Prostate gland (tissue), 2 donors: ENCODE measurements at regions not wholly inside any gene's neighbourhood (a gene's known extent, or its start where the extent isn't known, plus 50 kb on each side); places are given as distances from the start of the nearest gene placed in this dataset.

Experiments used
- POLR2A ChIP-seq: fragments of 450-650 bp; IDR thresholded peaks from one replicate; pipeline ENCODE4 v1.6.1; 2016; ENCODE audit warnings: antibody characterized with exemption, mild to moderate bottlenecking
- POLR2AphosphoS5 ChIP-seq: sonication (generic); formaldehyde crosslinking; IDR thresholded peaks from one replicate; pipeline ENCODE4 v1.6.1; 2017; ENCODE audit warnings: antibody characterized with exemption
- TF ChIP-seq, protein P1 (sequence below), 4 experiments: fragments of 200-600 bp in 2 of 4; fragments of 450-650 bp in 2 of 4; sonication (generic) in 2 of 4; IDR thresholded peaks; 1 replicate in 3 of 4; 2 replicates in 1 of 4; pipeline ENCODE4 v1.5.1; 2016 to 2019; ENCODE audit warnings: antibody characterized with exemption in 4 of 4, mild to moderate bottlenecking in 2 of 4, moderate library complexity in 2 of 4

- TF ChIP-seq, protein P1, sequence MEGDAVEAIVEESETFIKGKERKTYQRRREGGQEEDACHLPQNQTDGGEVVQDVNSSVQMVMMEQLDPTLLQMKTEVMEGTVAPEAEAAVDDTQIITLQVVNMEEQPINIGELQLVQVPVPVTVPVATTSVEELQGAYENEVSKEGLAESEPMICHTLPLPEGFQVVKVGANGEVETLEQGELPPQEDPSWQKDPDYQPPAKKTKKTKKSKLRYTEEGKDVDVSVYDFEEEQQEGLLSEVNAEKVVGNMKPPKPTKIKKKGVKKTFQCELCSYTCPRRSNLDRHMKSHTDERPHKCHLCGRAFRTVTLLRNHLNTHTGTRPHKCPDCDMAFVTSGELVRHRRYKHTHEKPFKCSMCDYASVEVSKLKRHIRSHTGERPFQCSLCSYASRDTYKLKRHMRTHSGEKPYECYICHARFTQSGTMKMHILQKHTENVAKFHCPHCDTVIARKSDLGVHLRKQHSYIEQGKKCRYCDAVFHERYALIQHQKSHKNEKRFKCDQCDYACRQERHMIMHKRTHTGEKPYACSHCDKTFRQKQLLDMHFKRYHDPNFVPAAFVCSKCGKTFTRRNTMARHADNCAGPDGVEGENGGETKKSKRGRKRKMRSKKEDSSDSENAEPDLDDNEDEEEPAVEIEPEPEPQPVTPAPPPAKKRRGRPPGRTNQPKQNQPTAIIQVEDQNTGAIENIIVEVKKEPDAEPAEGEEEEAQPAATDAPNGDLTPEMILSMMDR (IDR thresholded peaks at IDR 0.05), result no peak
- TF ChIP-seq POLR2A, result no peak
- TF ChIP-seq POLR2AphosphoS5, result no peak
These were observed 1006.0 kb upstream of the DIAPH2 start for GRCh38 chrX:95678679-95679078.
